ENCODE measurements at regions not wholly inside any gene's neighbourhood (a gene's known extent, or its start where the extent isn't known, plus 50 kb on each side); places are given as distances from the start of the nearest gene placed in this dataset.

GRCh38 chr5:33361781-33362180, 79.0 kb upstream of the TARS1 start:
- Histone ChIP-seq H3K9me3 (ENCODE audit: control insufficient read depth, low read length) (peaks cover 5% of the 10 kb centered on the region), H3K4me3 (ENCODE audit: extremely low read depth, insufficient read depth, low read length, poor library complexity, severe bottlenecking) (no peak overlapping the region), H3K27ac (ENCODE audit: low read depth, low read length, severe bottlenecking) (no peak overlapping the region), H3K36me3 (ENCODE audit: control insufficient read depth, insufficient read depth, low read length) (no peaks in the 10 kb centered on the region), H3K4me1 (ENCODE audit: control insufficient read depth, insufficient read depth, low read length, poor library complexity, severe bottlenecking) (peaks cover 17% of the 10 kb centered on the region)
- no CpG with 5 or more reads among the region's 1 CpG for WGBS, 2 experiments (ENCODE audit: insufficient coverage in 2 of 2)

DNA sequence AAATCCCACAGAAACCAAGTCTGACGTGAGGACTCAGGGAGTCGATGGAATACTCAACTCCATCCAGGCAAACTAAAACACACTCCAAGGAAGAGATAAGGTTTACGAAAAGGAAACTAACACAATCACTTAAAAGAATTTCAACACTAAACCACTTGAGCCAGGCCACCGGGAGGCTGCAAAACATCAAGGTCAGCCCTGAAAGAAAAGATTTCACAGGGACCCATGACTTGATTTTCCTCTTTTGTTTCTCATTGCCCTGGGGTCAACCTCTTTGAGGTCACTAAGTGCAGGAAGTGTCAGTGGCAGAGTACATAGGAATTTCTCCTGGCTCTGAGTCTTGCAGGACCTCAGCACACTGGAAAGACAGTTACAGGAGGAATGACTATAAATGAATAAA, 77.8 kb upstream of the TARS1 start:
- peak overlapping the region; percentile 90 for H3K27ac ChIP-seq (ENCODE audit: low read depth, low read length, severe bottlenecking)
- H3K9me3 ChIP-seq (ENCODE audit: control insufficient read depth, low read length), result peaks cover 5% of the 10 kb centered on the region
- WGBS, 2 experiments (ENCODE audit: insufficient coverage in 2 of 2), result 0 to 10% methylated on average over 1 to 2 of the region's 4 CpGs
- H3K4me3 ChIP-seq (ENCODE audit: extremely low read depth, insufficient read depth, low read length, poor library complexity, severe bottlenecking), result no peak overlapping the region
- no peaks in the 10 kb centered on the region for H3K36me3 ChIP-seq (ENCODE audit: control insufficient read depth, insufficient read depth, low read length)
- peaks cover 17% of the 10 kb centered on the region for H3K4me1 ChIP-seq (ENCODE audit: control insufficient read depth, insufficient read depth, low read length, poor library complexity, severe bottlenecking)

DNA sequence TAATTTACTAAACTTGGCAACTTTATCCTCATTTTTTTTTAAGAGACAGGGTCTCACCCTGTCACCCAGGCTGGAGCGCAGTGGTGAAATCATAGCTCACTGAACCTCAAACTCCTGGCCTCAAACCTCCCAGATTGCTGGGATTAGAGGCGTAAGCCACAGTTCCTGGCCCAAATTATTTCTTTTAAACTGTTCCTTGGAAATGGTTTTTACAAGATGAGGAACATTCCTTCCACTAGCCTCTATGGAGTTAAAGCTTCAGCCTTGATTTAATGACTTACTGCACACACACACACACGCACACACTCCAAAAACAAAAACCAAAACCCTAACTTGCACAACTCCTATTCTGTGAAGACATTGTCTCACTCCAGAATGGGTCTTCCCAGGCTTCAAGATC, 77.2 kb upstream of the TARS1 start:
- Histone ChIP-seq H3K4me1 (ENCODE audit: control insufficient read depth, insufficient read depth, low read length, poor library complexity, severe bottlenecking) (peaks cover 17% of the 10 kb centered on the region), H3K4me3 (ENCODE audit: extremely low read depth, insufficient read depth, low read length, poor library complexity, severe bottlenecking) (no peak overlapping the region), H3K36me3 (ENCODE audit: control insufficient read depth, insufficient read depth, low read length) (no peaks in the 10 kb centered on the region), H3K9me3 (ENCODE audit: control insufficient read depth, low read length) (peaks cover 5% of the 10 kb centered on the region), H3K27ac (ENCODE audit: low read depth, low read length, severe bottlenecking) (peak overlapping the region; percentile 90)
- WGBS, 2 experiments (ENCODE audit: insufficient coverage in 2 of 2), result 93 to 100% methylated on average over 2 to 3 of the region's 3 CpGs

GRCh38 chr5:33364406-33364805, 76.4 kb upstream of the TARS1 start:
- Histone ChIP-seq H3K9me3 (ENCODE audit: control insufficient read depth, low read length) (peaks cover 5% of the 10 kb centered on the region), H3K4me1 (ENCODE audit: control insufficient read depth, insufficient read depth, low read length, poor library complexity, severe bottlenecking) (peaks cover 17% of the 10 kb centered on the region), H3K4me3 (ENCODE audit: extremely low read depth, insufficient read depth, low read length, poor library complexity, severe bottlenecking) (no peak overlapping the region), H3K36me3 (ENCODE audit: control insufficient read depth, insufficient read depth, low read length) (no peaks in the 10 kb centered on the region), H3K27ac (ENCODE audit: low read depth, low read length, severe bottlenecking) (no peak overlapping the region)
- no CpG with 5 or more reads among the region's 2 CpGs for WGBS, 2 experiments (ENCODE audit: insufficient coverage in 2 of 2)

DNA sequence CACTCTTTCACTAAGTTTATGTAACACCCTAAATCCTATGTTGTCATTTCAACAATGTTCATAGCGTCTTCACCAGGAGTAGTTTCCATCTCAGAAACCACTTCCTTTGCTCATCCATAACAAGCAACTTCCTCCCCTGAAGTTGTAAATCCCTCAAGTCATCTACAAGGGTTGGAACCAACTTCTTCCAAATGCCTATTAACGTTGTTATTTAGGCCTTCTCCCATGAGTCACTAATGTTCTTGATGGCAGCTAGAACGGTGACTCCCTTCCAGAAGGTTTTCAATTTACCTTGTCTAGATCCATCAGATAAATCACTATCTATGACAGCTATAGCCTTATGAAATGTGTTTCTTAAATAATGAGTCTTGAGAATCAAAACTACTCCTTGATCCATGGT, 73.3 kb upstream of the TARS1 start:
- Histone ChIP-seq H3K36me3 (ENCODE audit: control insufficient read depth, insufficient read depth, low read length) (no peaks in the 10 kb centered on the region), H3K4me1 (ENCODE audit: control insufficient read depth, insufficient read depth, low read length, poor library complexity, severe bottlenecking) (peaks cover 16% of the 10 kb centered on the region), H3K4me3 (ENCODE audit: extremely low read depth, insufficient read depth, low read length, poor library complexity, severe bottlenecking) (no peak overlapping the region), H3K27ac (ENCODE audit: low read depth, low read length, severe bottlenecking) (no peak overlapping the region), H3K9me3 (ENCODE audit: control insufficient read depth, low read length) (no peaks in the 10 kb centered on the region)
- 100% methylated on average over 2 of the region's 3 CpGs for WGBS, 2 experiments (ENCODE audit: insufficient coverage in 2 of 2)

DNA sequence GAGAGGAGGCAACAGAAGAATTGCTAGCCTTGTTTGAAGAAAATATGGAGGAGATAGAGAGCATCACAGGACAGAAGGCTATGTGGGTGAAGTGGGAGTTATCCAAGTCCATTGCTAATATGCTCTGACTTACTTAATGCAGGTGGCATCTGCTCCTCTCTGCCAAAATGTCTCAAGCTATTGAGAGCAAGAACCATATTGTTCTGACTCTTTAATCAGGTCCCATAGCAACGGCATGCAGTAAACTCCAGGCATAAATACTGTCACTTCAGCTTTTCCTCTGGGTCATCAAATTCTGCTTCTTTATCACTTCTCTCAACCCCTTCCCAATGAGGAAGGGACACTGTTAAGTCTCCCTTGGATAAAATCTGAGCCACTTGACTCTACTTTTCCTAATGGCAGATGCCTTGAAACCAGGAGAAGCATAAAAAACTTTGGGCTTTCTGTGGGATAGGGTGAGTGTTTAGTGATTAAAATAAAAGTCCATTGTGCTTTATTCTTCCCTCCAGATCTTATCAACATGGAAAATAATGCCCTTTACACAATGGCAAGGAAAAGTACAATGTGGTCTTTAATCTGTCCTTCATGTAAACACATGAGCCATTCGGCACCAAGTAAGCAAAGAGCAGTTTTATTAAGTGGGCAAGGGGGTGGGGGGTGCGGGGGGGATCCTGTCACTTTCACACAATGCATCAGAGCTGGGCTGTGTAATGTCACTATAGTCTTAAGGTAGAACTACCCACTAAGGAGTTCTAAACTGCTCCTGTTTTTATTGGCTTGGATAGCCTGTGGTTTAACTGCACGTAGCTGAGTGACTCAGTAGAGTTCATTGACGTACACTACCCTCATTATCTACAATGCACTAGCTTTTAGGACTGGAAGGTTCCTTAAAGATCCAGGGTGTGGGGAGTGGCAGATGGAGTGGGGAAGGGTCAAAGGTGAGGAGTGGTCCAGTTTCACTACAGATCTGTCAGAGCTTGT, 71.0 kb upstream of the TARS1 start:
- Histone ChIP-seq H3K27ac (ENCODE audit: low read depth, low read length, severe bottlenecking) (peak overlapping the region; percentile 76), H3K4me3 (ENCODE audit: extremely low read depth, insufficient read depth, low read length, poor library complexity, severe bottlenecking) (no peak overlapping the region), H3K9me3 (ENCODE audit: control insufficient read depth, low read length) (no peaks in the 10 kb centered on the region), H3K36me3 (ENCODE audit: control insufficient read depth, insufficient read depth, low read length) (no peaks in the 10 kb centered on the region), H3K4me1 (ENCODE audit: control insufficient read depth, insufficient read depth, low read length, poor library complexity, severe bottlenecking) (peaks cover 4% of the 10 kb centered on the region)
- WGBS, 2 experiments (ENCODE audit: insufficient coverage in 2 of 2), result 67% methylated on average over 1 of the region's 5 CpGs; no CpG with 5 or more reads in 1 of the 2 experiments

GRCh38 chr5:33370466-33370859, 70.3 kb upstream of the TARS1 start:
- Histone ChIP-seq H3K36me3 (ENCODE audit: control insufficient read depth, insufficient read depth, low read length) (no peaks in the 10 kb centered on the region), H3K27ac (ENCODE audit: low read depth, low read length, severe bottlenecking) (peak overlapping the region; percentile 0), H3K4me3 (ENCODE audit: extremely low read depth, insufficient read depth, low read length, poor library complexity, severe bottlenecking) (no peak overlapping the region), H3K9me3 (ENCODE audit: control insufficient read depth, low read length) (no peaks in the 10 kb centered on the region), H3K4me1 (ENCODE audit: control insufficient read depth, insufficient read depth, low read length, poor library complexity, severe bottlenecking) (peaks cover 4% of the 10 kb centered on the region)
- WGBS, 2 experiments (ENCODE audit: insufficient coverage in 2 of 2), result 75 to 79% methylated on average over 2 of the region's 2 CpGs

DNA sequence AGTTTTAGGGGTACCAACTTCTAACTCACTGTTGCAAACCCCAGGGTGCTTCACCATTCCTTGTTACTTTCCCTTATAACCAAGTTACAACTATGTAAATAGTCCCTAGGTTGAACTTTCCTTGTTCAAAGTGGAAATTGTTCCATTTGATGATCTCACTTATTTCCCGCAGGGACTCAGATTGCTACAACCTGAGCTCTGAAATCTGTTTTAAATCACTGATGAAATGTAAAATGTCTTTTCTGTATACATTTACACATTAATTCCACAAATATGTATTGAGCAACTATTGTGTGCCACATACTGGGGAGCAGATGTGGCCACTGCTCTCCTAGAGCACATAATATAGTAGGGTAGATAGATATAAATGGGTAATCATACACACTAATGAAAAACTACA, 69.1 kb upstream of the TARS1 start:
- 100% methylated on average over 1 of the region's 1 CpG; no CpG with 5 or more reads in 1 of the 2 experiments for WGBS, 2 experiments (ENCODE audit: insufficient coverage in 2 of 2)

DNA sequence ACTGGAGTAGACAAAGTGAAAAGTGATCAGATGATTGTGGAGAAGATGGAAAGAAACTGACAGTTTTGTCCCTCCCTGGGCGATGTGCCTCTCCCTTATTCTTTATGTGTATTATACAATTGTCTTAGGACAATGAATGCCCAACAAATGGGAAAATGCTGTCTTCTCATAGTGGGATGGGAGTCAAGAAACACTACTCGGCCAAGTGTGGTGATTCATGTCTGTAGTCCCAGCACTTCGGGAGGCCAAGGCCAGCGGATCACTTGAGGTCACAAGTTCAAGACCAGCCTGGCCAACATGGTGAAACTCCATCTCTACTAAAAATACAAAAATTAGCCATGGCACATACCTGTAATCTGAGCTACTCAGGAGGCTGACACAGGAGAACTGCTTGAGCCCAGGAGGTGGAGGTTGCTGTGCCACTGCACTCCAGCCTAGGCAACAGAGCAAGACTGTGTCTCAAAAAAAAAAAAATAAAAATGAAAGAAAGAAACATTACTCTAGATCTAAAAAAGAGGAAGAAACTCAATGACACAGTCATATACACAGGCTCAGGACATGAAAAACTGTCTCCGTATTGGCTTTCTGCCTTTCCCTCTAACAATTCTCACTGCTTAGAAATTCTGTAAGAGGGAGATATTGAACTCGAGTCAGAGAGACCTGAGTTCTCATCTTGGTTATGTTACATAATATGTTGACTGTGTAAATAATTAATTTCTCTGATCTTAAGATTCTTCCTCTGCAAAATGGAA, 67.9 kb upstream of the TARS1 start:
- Histone ChIP-seq H3K27ac (ENCODE audit: low read depth, low read length, severe bottlenecking) (no peak overlapping the region), H3K4me1 (ENCODE audit: control insufficient read depth, insufficient read depth, low read length, poor library complexity, severe bottlenecking) (peaks cover 4% of the 10 kb centered on the region), H3K9me3 (ENCODE audit: control insufficient read depth, low read length) (no peaks in the 10 kb centered on the region), H3K36me3 (ENCODE audit: control insufficient read depth, insufficient read depth, low read length) (no peaks in the 10 kb centered on the region), H3K4me3 (ENCODE audit: extremely low read depth, insufficient read depth, low read length, poor library complexity, severe bottlenecking) (no peak overlapping the region)
- WGBS, 2 experiments (ENCODE audit: insufficient coverage in 2 of 2), result 95 to 100% methylated on average over 2 to 4 of the region's 6 CpGs

More for the DNA sequence above, 69.1 kb upstream of the TARS1 start:
- Histone ChIP-seq H3K36me3 (ENCODE audit: control insufficient read depth, insufficient read depth, low read length) (no peaks in the 10 kb centered on the region), H3K4me3 (ENCODE audit: extremely low read depth, insufficient read depth, low read length, poor library complexity, severe bottlenecking) (no peak overlapping the region), H3K27ac (ENCODE audit: low read depth, low read length, severe bottlenecking) (no peak overlapping the region), H3K4me1 (ENCODE audit: control insufficient read depth, insufficient read depth, low read length, poor library complexity, severe bottlenecking) (peaks cover 4% of the 10 kb centered on the region), H3K9me3 (ENCODE audit: control insufficient read depth, low read length) (no peaks in the 10 kb centered on the region)

GRCh38 chr5:33375900-33376299, 64.9 kb upstream of the TARS1 start:
- H3K9me3 ChIP-seq (ENCODE audit: control insufficient read depth, low read length), result no peaks in the 10 kb centered on the region
- no peak overlapping the region for H3K4me3 ChIP-seq (ENCODE audit: extremely low read depth, insufficient read depth, low read length, poor library complexity, severe bottlenecking)
- no peak overlapping the region for H3K27ac ChIP-seq (ENCODE audit: low read depth, low read length, severe bottlenecking)
- H3K36me3 ChIP-seq (ENCODE audit: control insufficient read depth, insufficient read depth, low read length), result no peaks in the 10 kb centered on the region
- 93 to 100% methylated on average over 2 of the region's 2 CpGs for WGBS, 2 experiments (ENCODE audit: insufficient coverage in 2 of 2)
- no peaks in the 10 kb centered on the region for H3K4me1 ChIP-seq (ENCODE audit: control insufficient read depth, insufficient read depth, low read length, poor library complexity, severe bottlenecking)

Measured in mesodermal cell (in vitro differentiated cells).